Right lung (tissue), 2 donors: ENCODE measurements at regions not wholly inside any gene's neighbourhood (a gene's known extent, or its start where the extent isn't known, plus 50 kb on each side); places are given as distances from the start of the nearest gene placed in this dataset.
"Not testable (repeated sequence)": the region's sequence is repeated elsewhere in the genome, so short reads cannot be mapped to it uniquely, and the experiment has no call there.

Experiments
- DNase-seq, 2 donors: peaks; one replicate each; pipeline ENCODE4 v3.0.0-alpha.2; 2013

DNA sequence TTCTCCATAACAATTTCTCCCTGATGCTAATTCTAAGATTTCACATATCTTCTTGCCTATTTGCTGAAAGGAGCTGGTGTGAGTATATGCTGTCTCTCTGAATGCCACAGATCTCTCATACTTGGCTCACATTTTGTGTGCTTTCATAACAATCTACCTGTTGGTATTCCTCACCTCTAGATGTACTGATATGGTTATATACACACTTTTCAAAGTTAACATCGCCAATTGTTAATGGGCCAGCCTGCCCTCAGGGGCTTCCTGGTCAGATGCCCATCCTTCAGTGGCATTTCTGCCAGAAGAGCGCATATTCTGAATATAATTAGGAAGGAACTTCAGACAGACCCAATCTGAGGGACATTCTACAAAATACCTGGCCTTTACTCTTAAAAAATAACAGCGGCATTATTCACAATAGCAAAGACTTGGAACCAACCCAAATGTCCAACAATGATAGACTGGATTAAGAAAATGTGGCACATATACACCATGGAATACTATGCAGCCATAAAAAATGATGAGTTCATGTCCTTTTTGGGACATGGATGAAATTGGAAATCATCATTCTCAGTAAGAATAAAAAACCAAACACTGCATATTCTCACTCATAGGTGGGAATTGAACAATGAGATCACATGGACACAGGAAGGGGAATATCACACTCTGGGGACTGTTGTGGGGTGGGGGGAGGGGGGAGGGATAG lies 123.9 kb upstream of the FAT1 start:
- not testable (repeated sequence) for DNase-seq

DNA sequence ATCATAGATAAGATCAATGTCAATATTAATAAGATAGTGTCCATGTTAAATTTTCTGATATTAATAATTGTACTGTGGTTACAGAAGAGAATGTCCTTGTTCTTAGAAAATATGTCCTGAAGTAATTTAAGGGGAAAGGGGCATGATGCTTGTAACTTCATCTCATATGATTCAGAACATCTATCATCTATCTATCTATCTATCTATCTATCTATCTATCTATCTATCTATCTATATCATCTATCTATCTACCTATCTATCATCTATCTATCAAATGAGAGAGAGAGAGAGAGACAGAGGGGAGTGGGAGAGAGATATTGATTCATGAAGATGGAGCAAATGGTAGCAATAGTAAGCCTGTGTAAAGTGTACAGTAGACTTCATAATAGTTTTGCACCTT lies 124.8 kb upstream of the FAT1 start:
- no peak for DNase-seq

DNA sequence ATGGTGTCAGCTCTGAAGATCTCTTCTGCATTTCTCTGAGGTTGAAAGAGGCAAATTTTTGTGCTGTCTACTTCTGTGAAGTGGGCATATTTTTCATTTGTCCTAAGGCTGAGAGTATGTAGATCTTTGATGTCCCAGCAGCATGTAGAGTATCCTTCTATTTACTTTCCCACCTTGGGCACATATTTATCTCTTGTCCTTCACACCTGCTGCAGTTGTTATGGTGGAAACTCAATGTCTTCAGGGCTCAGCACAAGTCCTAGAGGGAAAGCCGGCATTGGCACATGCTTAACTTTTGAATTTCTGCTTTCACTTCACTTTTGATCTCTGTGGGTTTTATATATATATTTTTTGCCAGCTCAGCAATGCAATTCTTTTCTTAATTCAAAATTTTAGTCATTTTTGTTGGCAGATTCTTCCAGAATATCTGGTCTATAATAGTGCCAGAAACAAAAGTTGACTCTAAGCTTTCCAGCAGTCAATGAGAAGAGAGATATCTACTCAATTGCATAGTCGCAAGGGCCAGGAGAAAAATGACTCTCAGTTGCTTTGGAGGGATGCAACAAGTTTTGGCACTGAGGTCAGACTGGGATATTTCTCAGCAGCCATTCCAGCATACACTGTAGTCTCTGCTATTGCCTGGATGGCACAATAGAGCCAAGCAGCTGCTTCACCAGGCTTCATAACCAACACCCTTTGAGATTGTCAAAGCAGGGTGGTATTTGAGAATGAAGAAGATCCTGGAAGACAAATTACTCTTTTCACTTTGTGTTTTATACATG lies 127.8 kb upstream of the FAT1 start:
- DNase-seq: no peak

DNA sequence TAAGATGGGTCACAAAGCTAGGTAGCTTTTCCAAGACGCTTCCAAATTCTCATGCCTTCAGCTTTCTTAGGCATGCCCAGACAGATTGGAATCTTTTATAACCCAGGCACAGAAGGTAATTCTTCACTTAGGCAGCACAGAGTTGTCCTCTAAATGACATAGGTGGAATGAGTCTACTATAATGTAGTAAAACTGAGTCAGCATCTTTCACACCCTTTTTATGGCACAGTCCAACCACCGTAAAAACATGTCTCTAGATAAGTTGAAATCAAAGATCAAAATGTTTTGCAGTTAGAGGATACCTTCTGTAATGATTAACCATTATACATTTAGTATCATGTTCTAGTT lies 128.4 kb upstream of the FAT1 start:
- DNase-seq: no peak

DNA sequence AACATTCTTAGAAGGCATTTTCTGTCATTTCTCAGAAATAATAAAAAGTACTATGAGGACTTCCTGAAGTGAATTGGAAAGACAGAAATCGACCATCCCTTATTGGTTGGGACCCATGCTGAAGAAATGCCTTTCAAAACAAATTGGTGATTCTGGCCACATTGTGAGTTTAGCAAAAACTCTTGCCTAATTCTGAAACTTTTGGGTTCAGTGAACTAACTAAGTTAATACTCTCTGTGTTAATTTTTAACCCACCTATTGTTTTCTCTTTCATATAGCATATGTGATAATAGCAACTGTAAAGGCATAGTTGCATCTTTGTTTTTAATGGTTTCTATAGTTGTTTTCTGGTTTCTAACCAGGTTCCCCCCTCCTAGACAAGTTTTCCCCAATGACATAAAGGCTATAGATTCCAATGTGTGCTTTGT lies 129.3 kb upstream of the FAT1 start:
- DNase-seq: no peak

DNA sequence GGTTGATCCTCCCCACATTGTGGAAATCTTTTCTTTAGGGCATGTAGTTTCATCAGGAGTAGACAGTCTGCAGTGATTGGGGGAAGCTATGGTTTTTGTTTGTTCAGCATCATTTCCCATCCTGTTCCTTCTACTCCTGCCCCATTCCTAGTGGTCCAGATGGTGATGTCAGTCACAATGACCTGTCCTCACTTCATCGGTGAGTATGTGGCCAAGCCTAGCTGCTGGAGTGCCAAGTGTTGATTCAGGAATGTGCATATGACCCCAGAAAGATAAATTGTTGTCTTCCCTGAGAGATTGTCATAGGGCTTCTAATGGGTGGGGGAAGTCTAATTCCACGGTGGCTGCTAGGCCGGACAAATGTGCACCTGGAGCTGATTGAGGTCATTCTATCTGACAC lies 130.6 kb upstream of the FAT1 start:
- no peak for DNase-seq

DNA sequence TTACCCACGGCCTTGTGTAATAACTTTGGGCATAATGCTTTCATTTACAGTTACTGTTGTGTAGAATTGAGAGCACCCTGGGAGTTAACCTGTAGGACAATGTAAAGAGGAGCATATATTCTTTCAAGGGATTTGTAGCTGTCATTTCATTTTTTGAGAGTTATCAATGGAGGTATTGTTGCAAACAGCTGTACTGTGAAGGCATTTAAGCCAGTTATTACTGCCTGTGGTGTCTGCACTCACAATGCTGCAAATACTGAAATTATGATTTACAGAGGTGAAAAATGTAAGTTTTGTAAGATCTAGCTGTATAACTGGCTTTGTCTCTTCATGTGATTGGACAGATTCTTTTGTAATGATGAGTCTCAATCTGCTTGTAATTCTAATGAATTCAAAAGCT lies 131.5 kb upstream of the FAT1 start:
- DNase-seq: no peak

DNA sequence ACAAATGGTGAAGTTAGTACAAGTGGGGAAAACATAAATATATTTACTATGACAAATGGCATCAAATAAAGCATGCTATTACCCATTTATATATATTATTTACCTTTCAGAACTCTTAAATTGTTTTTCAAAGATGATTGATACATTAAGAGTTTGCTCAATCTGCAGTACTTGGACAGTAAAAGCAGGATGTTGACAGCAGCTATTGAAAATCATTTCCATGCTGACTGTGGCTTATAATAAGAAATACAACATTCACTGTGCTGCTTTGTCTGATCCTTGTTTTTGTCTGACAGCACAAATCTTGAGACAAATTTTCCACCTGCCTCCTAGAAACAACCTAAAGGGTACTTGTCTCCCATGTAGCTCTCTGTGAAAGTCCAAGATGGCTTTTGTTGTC lies 134.1 kb upstream of the FAT1 start:
- no peak for DNase-seq

DNA sequence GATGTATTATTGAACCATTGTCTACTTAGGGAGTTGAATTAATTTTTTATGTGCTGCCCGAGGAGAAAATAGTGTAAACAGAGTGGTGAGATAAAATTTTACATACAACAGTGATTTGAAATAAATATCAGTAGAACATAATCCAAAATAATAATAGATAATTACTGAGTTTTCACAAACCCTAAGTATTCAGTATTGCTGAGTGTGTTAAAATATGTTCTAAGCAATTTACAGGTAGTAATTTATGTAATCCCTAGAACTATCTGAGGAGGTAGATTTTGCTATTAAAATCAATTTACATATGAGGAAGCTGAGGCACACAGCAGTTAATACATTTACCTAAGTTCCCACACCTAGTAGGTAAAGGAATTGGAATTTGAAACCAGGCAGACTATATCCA lies 134.7 kb upstream of the FAT1 start:
- DNase-seq: no peak

DNA sequence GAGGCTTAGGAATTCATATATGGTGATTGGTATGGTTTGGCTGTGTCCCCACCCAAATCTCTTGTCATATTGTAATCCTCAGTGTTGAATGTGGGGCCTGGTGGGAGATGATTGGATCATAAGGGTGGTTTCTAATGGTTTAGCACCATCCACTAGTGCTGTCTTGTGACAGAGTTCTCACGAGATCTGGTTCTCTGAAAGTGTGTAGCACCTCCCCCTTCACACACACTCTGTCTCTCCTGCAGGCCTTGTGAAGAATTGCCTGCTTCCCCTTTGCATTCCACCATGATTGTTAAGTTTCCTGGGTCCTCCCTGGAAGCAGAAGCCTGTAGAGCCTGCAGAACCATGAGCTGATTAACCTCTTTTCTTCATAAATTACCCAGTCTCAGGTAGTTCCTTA lies 135.8 kb upstream of the FAT1 start:
- no peak for DNase-seq

DNA sequence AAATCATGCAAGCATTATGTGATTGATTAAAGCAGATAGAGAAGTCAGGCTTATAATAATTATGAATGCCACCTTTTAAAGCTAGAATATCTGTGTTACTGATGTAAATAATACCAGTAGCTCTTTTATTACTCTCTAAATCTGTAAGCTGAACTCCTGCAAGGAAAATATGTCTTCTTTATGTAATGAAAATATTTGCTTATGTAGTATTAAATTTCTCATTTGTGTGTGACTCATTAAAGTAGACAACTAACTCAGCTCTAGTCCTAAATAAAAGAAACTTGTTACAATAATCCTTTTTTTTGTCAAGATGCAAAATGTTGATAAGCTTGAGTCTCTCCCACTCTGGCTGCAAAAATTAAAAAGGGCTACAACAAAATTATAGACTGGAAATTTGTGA lies 137.7 kb upstream of the FAT1 start:
- no peak for DNase-seq

DNA sequence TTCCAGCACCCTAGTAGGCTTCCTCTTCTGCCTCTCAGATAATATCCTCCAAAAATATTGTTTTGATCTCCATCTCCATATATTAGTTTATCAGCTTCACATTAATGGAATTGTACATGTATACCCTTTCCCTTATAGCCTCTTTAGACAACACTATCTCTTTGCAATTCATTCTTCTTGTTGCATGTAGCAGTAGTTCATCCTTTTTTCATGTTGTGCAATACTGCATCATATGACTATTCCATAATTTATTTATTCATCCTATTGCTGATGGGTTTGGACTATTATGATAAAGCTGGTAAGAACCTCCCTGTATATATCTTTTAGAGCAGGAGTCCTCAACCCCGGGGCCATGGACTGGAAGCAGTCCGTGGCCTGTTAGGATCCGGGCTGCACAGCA lies 148.2 kb upstream of the FAT1 start:
- no peak for DNase-seq

DNA sequence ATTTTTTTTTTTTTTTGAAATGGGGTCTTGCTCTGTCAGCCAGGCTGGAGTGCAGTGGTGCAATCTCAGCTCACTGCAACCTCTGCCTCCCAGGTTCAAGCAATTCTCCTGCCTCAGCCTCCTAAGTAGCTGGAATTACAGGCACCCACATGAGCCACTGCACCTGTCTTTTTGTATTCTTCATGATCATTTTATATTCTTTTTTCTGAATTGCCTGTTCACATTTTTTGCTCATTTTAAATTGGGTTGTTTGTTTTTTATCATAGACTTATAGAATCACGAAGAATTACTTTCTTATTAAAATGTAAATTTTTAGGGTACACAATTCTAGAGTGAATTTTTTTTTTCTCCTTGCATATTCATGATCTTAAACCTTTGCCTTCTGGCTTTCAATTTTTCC lies 149.4 kb upstream of the FAT1 start:
- DNase-seq: not testable (repeated sequence)

DNA sequence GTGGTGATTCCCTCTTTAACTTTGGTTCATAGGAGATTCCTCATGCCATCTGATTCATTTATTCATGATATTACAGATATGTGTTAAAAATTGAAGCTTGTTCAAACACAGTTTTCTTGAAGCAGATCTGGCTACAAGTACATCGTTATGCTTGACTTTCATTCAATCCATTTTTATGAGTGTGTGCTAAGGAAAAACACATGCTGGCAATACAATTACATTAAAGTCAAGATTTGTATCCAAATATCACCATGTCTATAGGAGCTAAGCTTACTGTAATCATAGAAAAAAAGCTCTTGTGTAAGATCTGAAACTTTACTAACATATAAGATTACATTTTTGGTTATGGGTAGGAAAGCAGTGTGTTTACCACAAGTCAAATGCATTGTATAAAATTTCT lies 151.8 kb upstream of the FAT1 start:
- peak; percentile 16 to 21 for DNase-seq

DNA sequence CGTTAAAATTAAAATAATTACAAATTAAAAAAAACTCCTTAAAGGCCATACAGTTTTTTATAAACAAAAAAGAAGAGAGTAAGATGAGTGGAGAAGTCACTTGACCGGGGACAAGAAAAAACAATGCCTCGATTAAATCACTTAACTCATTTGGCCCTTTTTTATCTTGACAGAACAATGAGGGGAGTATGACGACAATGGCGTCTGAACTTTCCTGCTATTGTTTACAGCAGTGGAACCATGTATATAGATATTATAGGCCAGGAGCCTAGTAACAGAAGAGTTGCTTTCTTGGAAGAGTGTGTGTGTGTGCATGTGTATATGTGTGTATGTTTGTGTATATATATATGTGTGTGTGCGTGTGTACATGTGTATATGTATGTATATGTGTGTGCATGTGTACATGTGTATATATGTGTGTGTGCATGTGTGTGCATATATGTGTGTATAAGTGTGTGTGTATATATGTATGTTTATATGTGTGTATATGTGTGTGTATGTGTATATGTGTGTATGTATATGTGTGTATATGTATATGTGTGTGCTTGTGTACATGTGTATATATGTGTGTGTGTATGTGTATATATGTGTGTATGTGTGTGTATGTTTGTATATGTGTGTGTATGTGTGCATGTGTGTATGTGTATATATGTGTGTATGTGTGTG lies 153.4 kb upstream of the FAT1 start:
- no peak for DNase-seq

DNA sequence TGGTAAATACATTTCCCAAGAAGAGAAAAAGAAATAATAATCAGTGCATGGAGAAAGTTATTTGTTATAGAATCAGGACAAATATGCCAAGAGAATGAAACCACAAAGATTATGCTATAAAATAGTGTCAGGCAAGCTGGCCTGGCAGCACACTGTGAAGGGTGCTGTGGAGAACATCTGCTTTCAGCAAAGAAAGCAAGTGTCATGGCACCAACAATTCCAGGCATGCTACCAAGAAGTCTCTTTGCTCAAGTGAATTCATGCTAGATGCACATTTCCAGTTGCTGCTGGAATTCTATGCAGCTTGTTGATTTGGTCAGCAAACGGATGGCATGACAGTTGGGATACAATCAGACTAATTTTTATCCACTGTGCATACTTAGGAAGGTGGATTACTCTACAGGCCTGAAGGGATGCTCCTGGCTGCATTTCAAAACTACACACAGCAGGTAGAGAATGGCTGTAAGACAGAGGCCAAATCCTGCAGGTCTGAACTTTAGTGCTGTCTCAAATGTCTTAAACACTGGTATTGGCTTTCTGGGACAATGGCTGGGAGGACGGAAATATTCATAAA lies 154.6 kb upstream of the FAT1 start:
- DNase-seq: no peak

DNA sequence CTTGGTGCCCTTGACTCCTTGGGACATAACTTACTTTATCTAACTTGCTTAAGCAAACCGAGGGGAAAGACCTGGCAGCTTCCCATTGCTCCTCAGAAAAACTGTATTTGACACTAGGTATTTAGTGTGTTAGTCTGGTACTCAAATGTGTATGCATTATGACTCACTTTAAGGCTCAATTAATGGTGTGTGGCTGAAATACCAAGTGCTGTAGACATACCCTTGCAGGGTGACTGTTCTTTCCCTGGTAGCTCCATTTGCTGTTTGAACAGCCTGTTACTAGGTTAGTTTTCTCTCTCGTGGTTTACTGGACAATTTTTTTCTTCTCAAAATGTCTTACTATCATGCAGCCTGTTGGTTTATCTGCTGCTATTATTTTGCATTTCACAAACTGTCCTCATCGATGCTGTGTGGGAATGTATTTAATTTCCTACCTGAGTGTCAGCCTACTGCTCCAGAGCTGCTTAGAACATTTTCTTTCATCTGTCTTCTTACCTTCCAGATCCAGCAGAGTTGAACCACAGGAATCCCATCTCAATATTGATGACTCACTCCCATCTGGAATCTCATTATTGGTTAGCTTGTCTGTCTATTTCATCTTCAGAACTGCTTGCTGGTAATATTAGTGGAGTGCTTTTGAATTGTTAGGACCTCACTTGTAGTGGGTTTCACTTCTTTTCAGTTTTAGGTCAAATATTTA lies 158.0 kb upstream of the FAT1 start:
- no peak for DNase-seq

DNA sequence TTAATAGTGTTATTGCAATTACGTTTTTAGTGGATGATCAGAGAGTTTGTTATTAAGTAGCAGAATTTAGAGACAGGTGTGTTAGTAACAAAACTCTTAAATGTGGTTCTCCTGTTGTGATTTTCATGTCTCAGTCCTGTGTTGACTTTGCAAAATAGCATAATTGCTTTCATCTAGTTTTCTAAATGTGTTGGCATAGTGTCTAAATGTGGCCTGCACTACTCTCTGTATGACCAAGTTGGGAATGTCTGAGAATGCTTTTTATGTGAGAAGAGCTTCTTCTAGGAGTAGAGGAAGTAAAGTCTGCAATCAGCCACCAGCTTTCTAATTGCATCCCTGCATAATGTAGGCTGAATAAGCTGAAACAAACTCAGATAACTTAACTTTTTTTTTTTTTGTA lies 158.6 kb upstream of the FAT1 start:
- DNase-seq: no peak

DNA sequence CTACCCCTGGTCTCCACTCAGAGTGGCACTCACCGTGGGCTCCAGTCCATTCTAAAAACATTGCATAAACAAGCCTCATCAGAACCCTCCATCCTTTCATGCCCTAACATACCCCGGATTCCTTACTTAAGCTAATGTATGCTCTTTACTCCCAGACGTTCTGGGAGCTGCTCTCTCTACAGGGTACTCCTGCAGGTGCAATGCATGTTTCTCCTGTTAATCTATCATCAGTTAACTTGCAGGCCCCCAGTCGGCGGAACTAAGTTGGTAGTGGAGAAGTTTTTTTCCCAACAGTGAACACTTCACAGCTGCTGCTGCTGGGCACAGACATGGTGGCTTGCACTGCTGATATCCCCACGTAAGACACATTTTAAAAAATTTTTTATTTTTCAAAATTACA lies 161.6 kb upstream of the FAT1 start:
- DNase-seq: no peak

DNA sequence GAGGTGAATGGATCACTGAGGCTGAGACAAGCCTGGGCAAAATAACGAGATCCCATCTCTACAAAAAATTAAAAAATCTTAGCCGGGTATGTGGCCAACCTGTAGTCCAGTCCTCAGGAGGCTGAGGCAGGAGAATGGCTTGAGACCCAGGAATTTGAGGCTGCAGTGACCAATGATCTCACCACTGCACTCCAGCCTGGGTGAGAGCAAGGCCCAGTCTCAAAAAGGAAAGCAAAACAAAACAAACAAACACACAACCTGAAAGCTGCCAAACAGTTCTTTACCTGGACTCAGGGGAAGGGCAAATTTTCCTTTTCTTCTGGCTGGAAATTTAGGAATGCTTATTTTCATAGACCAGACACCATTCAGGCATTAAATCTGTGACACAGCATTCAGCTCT lies 163.1 kb upstream of the FAT1 start:
- no peak for DNase-seq

DNA sequence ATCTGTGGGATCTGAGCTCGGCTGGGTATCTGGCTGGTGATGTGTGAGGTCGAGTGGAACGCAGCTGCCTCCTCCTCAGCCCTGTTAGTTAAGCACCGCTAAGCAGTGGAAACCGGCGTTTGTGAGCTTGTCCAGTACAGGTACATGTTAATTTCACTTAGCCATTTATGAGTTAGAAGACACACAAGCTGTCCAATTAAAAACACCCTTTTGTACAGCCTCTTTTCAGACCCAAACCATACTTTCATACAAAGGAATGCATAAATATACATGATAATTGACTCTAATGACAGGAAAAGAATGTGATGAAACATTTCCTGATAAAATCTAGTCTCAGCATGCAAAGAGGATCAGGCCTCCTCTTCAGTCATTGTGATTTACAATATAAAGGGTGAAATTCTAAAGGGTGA lies 163.6 kb upstream of the FAT1 start:
- no peak for DNase-seq

DNA sequence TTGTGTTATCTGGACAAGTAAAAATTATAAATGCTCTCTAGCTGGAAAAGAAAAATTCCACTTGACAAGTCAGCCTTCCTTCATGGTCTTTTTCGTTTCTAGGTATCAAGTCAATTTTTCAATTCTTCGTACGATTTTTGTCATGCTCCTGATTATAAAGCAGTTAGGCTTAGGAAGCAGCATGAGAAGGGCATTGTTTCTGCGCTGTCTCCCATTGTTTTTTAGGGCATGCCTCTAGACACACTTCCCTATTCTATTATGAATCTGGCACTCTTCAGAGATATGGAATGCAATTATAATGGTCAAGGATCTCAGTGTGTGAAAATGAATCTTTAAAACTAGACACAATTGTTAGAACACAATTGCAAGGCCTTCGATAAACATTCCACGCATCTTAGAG lies 164.1 kb upstream of the FAT1 start:
- DNase-seq: no peak
